MM.1S (cell line): ENCODE measurements at regions not wholly inside any gene's neighbourhood (a gene's known extent, or its start where the extent isn't known, plus 50 kb on each side); places are given as distances from the start of the nearest gene placed in this dataset.

Source experiments
- EZH2 ChIP-seq: fragments of 300-600 bp; sonication (generic); optimal IDR thresholded peaks from 2 replicates; pipeline ENCODE3; 2017; ENCODE audit warnings: low read depth, mild to moderate bottlenecking, antibody characterized with exemption, low read length, mixed read lengths
- TF ChIP-seq, protein P1 (sequence below): fragments of 300-600 bp; sonication (generic); IDR thresholded peaks from 2 replicates; pipeline ENCODE4 v1.5.1; 2016; ENCODE audit warnings: antibody characterized with exemption, low read length, mixed read lengths

- TF ChIP-seq EZH2: no peak
- TF ChIP-seq, protein P1, sequence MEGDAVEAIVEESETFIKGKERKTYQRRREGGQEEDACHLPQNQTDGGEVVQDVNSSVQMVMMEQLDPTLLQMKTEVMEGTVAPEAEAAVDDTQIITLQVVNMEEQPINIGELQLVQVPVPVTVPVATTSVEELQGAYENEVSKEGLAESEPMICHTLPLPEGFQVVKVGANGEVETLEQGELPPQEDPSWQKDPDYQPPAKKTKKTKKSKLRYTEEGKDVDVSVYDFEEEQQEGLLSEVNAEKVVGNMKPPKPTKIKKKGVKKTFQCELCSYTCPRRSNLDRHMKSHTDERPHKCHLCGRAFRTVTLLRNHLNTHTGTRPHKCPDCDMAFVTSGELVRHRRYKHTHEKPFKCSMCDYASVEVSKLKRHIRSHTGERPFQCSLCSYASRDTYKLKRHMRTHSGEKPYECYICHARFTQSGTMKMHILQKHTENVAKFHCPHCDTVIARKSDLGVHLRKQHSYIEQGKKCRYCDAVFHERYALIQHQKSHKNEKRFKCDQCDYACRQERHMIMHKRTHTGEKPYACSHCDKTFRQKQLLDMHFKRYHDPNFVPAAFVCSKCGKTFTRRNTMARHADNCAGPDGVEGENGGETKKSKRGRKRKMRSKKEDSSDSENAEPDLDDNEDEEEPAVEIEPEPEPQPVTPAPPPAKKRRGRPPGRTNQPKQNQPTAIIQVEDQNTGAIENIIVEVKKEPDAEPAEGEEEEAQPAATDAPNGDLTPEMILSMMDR: no peak
Measured at GRCh38 chr10:93181271-93182048, 107.8 kb downstream of the CYP26A1 start.
